Left cardiac atrium (tissue), 4 donors: ENCODE measurements at regions not wholly inside any gene's neighbourhood (a gene's known extent, or its start where the extent isn't known, plus 50 kb on each side); places are given as distances from the start of the nearest gene placed in this dataset.

Experiments used
- ATAC-seq, 2 donors: fragments of 200-7000 bp; cut with Tn5 transposase; one replicate each; pipeline ENCODE4 v1.9.1; 2020; ENCODE audit warnings: mild to moderate bottlenecking in 2 of 2, moderate library complexity in 2 of 2
- DNase-seq: peaks from one replicate; pipeline ENCODE4 v3.0.0-alpha.2; 2020
- intact Hi-C, 2 donors: fragments of 100-400 bp; cut with DNase I; formaldehyde crosslinking; loops; one replicate each; pipeline versions ENCODE4 v1.14.1 to v1.15.1; 2022 to 2023
- donor health status: DM: no; HTN: yes; CAD: no.
- donor health status: DM: no; HTN: yes; CAD: no; lungs with severe emphysema.
- donor health status: DM: yes; HTN: yes; CAD: no.
- donor health status: Dilated cardiomyopathy.

GRCh38 chr12:61894168-61894567 lies 366.0 kb upstream of the USP15 start:
- DNase-seq (no peak), ATAC-seq (no peak)
- intact Hi-C loops = no loop called here

- ATAC-seq = no peak
- DNase-seq = no peak
- intact Hi-C loops = no loop called here
These were observed 363.8 kb upstream of the USP15 start for GRCh38 chr12:61896436-61896835.

GRCh38 chr12:61902403-61902802 lies 357.8 kb upstream of the USP15 start:
- no peak for ATAC-seq
- intact Hi-C loops = no loop called here
- no peak for DNase-seq

GRCh38 chr12:61911113-61911512 lies 349.1 kb upstream of the USP15 start:
- ATAC-seq (no peak), DNase-seq (no peak)
- intact Hi-C loops = no loop called here

GRCh38 chr12:61915420-61915819 lies 344.8 kb upstream of the USP15 start:
- DNase-seq = no peak
- peak in 1 of 2 donors; percentile 63 for ATAC-seq
- intact Hi-C loops = no loop called here

- intact Hi-C loops = no loop called here
- ATAC-seq (no peak), DNase-seq (no peak)
These were observed 343.4 kb upstream of the USP15 start for GRCh38 chr12:61916831-61917230.

- intact Hi-C loops = no loop called here
- no peak for DNase-seq
- no peak for ATAC-seq
These were observed 340.5 kb upstream of the USP15 start for GRCh38 chr12:61919686-61920085.

- no peak for ATAC-seq
- DNase-seq = no peak
- intact Hi-C loops = no loop called here
These were observed 340.0 kb upstream of the USP15 start for GRCh38 chr12:61920230-61920629.

- no peak for ATAC-seq
- DNase-seq = no peak
- intact Hi-C loops = no loop called here
These were observed 337.1 kb upstream of the USP15 start for GRCh38 chr12:61923152-61923551.

- ATAC-seq (no peak), DNase-seq (no peak)
- intact Hi-C loops = no loop called here
These were observed 325.6 kb upstream of the USP15 start for GRCh38 chr12:61934564-61934963.

GRCh38 chr12:61939977-61940376 lies 320.2 kb upstream of the USP15 start:
- ATAC-seq (no peak), DNase-seq (no peak)
- intact Hi-C loops = no loop called here

- intact Hi-C loops = no loop called here
- no peak for ATAC-seq
- no peak for DNase-seq
These were observed 303.7 kb upstream of the USP15 start for GRCh38 chr12:61956545-61956944.

- DNase-seq (no peak), ATAC-seq (no peak)
- intact Hi-C loops = no loop called here
These were observed 285.7 kb upstream of the USP15 start for GRCh38 chr12:61974461-61974860.

GRCh38 chr12:61985830-61986229 lies 274.4 kb upstream of the USP15 start:
- no peak for ATAC-seq
- no peak for DNase-seq
- intact Hi-C loops = no loop called here

- intact Hi-C loops = no loop called here
- ATAC-seq (no peak), DNase-seq (no peak)
These were observed 273.0 kb upstream of the USP15 start for GRCh38 chr12:61987173-61987572.

GRCh38 chr12:61991661-61992060 lies 268.5 kb upstream of the USP15 start:
- no peak for ATAC-seq

GRCh38 chr12:61993734-61994345 lies 266.4 kb upstream of the USP15 start:
- ATAC-seq (peak; percentile 75 to 76), DNase-seq (no peak)
- intact Hi-C loops = no loop called here

More at GRCh38 chr12:61991661-61992060, 268.5 kb upstream of the USP15 start:
- no peak for DNase-seq
- intact Hi-C loops = no loop called here

- intact Hi-C loops = no loop called here
- no peak for DNase-seq
- no peak for ATAC-seq
These were observed 263.5 kb upstream of the USP15 start for GRCh38 chr12:61996717-61997116.

GRCh38 chr12:61998791-61999190 lies 261.4 kb upstream of the USP15 start:
- intact Hi-C loops = no loop called here
- DNase-seq (no peak), ATAC-seq (no peak)

GRCh38 chr12:61999311-61999710 lies 260.9 kb upstream of the USP15 start:
- no peak for ATAC-seq
- DNase-seq = no peak
- intact Hi-C loops = no loop called here

- no peak for DNase-seq
- no peak for ATAC-seq
- intact Hi-C loops = no loop called here
These were observed 258.8 kb upstream of the USP15 start for GRCh38 chr12:62001424-62001823.

GRCh38 chr12:62003226-62003625 lies 257.0 kb upstream of the USP15 start:
- DNase-seq = no peak
- no peak for ATAC-seq
- intact Hi-C loops = no loop called here
